GM19463 (cell line): ENCODE measurements at regions not wholly inside any gene's neighbourhood (a gene's known extent, or its start where the extent isn't known, plus 50 kb on each side); places are given as distances from the start of the nearest gene placed in this dataset.

ENCODE experiments used
- ATAC-seq: cut with Tn5 transposase; IDR thresholded peaks from one replicate; pipeline ENCODE4 v1.9.1; 2021; ENCODE audit warnings: mild to moderate bottlenecking, moderate library complexity; ENCODE audit not compliant: unreplicated experiment

DNA sequence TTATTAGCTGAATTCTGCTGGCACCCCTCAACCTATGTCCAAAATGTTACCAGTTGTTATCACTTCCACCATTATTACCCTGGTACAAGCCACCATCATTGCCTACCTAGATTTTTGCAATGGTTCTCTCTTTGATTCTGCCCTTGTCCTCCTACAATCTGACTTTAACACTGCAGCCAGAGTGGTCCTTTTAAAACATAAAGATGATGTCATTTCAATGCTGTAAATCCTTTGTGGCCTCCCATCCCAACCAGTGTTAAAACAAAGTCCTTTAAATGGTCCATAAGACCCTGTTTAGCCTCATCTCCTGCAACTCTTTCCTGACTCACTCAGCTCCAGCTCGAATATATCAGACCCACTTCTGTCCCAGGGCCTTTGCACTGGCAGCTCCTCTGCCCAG is 54.9 kb upstream of the FSTL4 start:
- no peak for ATAC-seq

DNA sequence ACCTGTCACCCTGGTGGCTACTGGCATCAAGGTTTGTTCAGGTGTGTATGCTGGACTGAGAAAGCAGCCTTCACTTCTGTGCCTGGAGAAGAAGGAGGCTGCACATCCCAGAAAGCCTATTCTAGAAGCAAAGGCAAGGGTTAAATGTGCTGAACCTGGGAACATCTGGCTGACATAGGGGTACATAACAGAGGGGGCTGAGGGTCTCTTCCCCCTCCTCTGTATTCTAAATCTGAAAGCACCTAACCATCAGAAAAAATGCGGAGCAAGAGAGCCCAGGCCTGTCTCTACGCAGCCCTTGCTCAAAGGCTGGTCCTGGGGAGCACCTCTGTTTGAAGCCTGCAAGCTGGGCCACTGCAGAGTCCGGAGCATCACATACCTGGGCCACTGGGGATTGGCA is 53.2 kb upstream of the FSTL4 start:
- ATAC-seq, result no peak

DNA sequence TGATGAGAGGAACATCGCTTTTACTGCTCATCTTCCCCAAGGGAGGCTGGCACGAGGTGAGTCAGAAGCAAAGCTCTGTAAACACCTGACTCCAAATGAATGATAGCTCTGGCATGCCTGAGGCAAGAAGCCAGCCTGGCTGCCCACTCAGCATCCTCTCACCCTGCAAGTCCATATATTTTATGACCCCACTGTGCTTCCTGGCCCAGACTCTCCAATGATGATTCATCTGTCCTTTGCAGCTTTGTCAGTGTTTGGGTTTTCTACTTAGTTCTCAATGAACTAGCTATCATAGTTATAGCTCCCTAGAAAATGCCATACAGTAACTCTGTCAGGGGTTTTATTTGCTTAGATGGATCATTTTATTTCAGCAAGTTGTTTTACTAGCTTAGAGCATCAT is 52.1 kb upstream of the FSTL4 start:
- no peak for ATAC-seq

DNA sequence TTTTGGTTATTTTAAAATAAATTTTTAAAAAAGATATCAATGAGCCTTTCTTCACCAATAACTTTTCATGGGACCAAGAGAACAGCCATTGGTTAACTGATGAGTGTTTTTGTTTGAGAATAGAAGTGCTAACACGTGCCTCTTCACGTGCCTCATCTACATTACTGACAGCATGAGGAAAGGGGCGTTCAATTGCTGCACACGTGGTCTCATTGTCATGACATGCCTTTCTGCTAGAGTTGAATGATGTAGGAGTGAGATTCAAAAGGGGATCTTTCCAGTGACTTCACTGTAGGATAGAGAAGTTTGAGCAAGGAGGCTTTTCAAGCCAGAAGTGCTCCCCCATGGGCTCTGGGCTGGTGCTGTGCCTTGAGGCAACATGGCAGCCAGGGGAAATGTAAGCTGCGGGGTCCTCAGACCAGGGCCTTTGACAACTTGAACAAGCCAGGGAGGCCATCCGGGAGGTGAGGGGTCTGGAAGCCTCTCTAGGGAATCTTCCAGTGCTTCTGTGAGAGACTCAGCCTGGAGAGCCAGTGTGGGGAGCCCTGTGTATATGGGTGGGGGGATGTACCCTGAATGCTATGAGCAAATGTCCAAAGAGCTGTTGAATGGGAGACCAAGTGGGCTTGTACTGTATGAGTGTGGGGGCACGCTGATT is 51.2 kb upstream of the FSTL4 start:
- no peak for ATAC-seq

DNA sequence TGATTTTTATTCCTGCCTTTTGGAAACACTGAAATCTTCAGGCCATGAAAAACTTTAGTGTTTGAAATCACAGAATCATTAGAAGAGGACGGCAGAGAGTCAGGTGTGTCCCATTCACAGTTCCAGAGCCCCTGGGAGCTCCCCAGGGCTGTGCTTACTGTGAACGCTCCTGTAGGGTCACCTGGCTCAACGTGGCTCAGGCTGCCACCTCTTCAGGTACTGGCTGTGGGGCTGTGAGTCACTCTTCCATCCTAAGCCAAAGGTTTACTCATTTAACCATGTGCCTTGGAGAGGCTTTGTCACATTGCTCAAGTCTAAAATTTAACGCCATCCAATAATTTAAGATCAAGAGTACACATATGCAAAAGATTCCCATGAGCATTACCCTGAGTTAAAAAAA is 50.2 kb upstream of the FSTL4 start:
- ATAC-seq, result no peak
